ENCODE measurements at regions not wholly inside any gene's neighbourhood (a gene's known extent, or its start where the extent isn't known, plus 50 kb on each side); places are given as distances from the start of the nearest gene placed in this dataset.

DNA sequence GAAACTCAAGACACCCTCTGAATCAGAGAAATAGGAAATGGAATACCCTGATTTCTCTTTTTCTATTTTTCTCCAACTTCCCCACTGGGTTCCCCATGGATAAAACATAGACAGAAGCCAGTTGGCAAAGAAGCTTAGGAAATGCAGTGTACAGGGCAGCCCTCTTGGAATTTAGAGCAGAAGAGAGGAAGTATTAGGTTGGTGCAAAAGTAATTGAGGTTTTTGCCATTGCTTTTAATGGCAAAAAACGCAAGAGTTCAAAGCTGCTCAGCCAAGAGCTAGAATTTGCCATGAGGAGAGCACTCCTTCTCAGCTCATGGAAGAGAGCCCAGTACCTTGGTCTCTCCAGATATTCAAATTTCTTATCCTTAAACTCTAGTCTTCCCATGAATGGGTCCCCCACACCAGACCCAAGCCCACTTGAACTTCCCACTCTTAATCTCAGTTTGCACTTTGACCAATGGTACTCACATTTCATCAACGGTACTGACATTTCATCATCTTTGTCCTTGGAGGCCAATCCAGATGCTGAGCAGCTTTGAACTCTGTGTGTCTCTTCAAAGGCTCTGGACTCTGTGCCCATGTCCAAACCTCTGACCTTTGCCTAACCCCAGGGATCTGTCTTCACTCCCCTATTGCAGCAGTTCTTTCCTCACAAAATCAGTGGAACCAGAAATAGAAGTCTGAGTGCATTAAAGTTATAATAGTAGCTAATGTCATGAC lies 73.2 kb upstream of the PPP1R3C start:
- H3K27ac ChIP-seq, result no peak overlapping the region
- TF ChIP-seq ZFX (IDR thresholded peaks at IDR 0.05), result no peak
- TF ChIP-seq, protein P1, sequence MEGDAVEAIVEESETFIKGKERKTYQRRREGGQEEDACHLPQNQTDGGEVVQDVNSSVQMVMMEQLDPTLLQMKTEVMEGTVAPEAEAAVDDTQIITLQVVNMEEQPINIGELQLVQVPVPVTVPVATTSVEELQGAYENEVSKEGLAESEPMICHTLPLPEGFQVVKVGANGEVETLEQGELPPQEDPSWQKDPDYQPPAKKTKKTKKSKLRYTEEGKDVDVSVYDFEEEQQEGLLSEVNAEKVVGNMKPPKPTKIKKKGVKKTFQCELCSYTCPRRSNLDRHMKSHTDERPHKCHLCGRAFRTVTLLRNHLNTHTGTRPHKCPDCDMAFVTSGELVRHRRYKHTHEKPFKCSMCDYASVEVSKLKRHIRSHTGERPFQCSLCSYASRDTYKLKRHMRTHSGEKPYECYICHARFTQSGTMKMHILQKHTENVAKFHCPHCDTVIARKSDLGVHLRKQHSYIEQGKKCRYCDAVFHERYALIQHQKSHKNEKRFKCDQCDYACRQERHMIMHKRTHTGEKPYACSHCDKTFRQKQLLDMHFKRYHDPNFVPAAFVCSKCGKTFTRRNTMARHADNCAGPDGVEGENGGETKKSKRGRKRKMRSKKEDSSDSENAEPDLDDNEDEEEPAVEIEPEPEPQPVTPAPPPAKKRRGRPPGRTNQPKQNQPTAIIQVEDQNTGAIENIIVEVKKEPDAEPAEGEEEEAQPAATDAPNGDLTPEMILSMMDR (conservative IDR thresholded peaks at IDR 0.05), result no peak

DNA sequence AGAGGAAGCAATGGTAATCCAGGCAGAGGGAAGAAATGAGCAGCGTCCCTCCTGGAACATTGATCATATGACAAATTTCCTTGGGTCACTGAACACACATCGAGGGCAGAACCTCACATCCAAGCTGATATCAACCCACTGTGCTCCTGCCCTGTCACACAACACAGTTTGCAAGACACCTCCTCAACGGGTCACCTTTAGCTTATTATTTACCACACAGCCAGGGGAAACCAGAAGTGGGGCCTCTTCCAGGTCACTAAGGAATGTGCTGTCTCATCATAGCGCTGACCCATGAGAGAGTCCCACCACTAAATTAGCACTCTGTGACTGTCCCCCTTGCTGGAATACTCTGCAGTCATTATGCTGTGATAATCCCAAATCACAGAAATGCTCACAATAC lies 69.7 kb upstream of the PPP1R3C start:
- no peak for TF ChIP-seq ZFX (IDR thresholded peaks at IDR 0.05)
- TF ChIP-seq, protein P1 (conservative IDR thresholded peaks at IDR 0.05), result no peak
- H3K27ac ChIP-seq, result no peak overlapping the region

DNA sequence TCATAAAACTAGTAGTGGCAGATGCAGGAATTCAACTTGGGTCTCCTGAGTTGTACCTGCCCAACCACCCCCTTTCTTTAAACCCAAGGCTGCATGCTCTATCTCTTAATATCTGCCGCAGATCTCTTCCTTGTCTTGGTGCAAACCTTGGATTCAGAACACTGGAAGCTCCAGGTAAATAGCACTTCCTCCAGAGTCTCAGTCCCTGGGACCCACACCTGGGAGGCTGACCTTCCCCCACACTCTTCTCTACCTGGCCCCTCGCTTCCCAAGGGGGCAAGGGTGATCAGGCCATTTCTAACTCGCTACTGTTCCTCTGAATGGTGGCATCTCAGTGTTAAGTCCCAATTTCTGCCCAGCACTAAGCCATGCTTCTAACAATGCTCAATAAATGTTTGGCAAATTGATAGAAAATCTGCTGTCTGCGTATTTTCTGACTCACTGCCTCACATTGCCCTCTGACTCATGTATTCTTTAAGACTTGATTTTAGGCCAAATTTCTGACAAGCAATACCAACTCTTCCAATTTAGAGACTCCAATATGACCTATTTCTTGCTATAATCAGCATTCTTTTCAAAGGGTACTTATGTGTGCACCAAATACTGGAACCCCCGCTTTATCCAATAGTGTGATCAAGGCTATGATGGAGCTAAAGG lies 68.0 kb upstream of the PPP1R3C start:
- no peak overlapping the region for H3K27ac ChIP-seq
- TF ChIP-seq ZFX (IDR thresholded peaks at IDR 0.05), result no peak
- TF ChIP-seq, protein P1 (conservative IDR thresholded peaks at IDR 0.05), result no peak

DNA sequence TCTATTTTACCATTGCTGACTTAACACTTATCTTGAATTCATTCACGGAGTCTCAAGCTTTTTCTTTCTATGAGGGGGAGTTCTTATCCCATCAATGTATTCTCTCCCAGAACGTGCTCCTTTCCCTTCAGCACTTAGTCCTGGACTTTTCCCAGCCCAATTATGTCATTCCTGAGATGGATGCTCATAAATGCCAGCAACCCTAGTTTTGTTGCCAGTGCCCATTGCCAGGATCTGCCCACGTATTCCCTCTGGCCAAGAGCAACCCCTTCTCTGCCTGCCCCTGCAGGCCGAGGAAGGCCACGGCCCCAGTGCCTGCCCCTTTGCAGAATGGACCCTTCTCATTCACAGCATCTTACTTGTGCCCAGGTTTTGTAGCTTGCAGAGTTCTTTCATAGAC lies 67.4 kb upstream of the PPP1R3C start:
- no peak for TF ChIP-seq ZFX (IDR thresholded peaks at IDR 0.05)
- TF ChIP-seq, protein P1 (conservative IDR thresholded peaks at IDR 0.05), result no peak
- no peak overlapping the region for H3K27ac ChIP-seq

DNA sequence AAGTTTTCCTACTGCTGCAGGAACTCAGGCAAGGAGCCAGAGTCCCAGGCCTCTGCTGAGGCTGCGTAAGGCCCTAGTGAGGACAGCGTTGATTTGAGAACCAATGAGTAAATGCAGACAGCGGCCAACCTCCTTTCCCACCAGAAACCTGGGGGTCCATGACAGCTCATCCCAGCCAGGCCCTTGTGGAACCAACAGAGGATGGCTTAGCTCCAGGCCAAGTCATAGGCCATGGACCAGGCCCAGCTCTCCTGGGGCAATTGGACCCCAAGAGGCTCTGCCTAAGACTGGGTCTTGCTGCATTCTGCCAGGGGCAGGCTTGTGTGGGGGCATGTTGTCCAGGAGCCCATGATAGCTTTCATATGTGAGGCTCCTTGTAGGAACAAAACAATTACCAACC lies 65.4 kb upstream of the PPP1R3C start:
- TF ChIP-seq, protein P1 (conservative IDR thresholded peaks at IDR 0.05), result no peak
- no peak for TF ChIP-seq ZFX (IDR thresholded peaks at IDR 0.05)
- H3K27ac ChIP-seq, result no peak overlapping the region

DNA sequence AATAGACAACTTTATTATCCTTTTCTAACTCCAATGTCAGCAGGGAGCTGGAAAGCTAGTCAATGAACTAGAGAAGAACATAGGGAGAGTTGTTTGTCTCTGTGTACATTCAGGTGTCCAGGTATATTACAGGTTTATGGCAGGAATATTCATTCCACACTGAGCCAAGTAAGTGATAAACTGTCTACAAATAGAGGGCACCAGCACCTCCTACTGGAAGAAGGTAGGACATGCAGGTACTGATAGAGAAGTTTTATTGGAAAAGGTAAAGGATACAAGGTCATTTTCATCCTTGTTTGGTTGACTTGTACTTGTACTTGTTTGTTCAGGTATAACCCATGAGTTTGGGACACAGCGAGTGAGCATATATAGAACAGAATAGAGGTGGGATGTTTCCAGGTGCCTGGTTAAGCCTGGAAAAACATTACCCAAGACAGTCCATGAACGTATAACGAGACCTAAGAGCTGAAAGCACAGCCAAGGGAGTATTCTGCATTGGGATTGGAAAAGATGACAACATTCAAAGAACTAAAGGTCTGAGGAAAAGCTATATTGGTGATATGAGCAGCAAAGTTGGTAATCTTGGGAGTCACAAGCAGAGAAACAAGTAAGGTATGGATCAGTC lies 61.4 kb upstream of the PPP1R3C start:
- H3K27ac ChIP-seq, result no peak overlapping the region
- TF ChIP-seq ZFX (IDR thresholded peaks at IDR 0.05), result no peak
- TF ChIP-seq, protein P1 (conservative IDR thresholded peaks at IDR 0.05), result peak; percentile 91

DNA sequence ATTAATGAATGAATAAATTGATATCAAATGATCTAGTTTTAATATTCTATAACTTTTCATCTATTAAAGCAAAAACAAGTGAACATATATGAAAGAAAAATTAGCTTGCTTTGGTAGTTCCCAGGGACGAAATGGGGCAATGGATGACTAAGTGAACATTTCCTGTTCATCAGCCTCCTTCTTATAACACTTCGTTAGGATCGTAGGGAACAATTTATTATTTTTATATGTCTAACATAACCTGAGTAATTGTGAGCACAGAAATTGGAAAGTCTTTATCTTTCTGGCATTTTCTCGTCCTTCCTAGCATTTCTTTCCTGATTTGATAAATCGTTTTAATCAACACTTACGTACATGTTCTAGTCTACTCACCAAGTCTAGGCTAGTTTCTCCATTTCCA lies 59.1 kb upstream of the PPP1R3C start:
- TF ChIP-seq, protein P1 (conservative IDR thresholded peaks at IDR 0.05), result no peak
- TF ChIP-seq ZFX (IDR thresholded peaks at IDR 0.05), result no peak

More for the DNA sequence above, 59.1 kb upstream of the PPP1R3C start:
- no peak overlapping the region for H3K27ac ChIP-seq
